ENCODE measurements at regions not wholly inside any gene's neighbourhood (a gene's known extent, or its start where the extent isn't known, plus 50 kb on each side); places are given as distances from the start of the nearest gene placed in this dataset.

GRCh38 chr12:107288414-107289127, 195.2 kb upstream of the CRY1 start:
- peaks cover 0 to 2% of the 10 kb centered on the region in 2 experiments; a peak in 1 of 5 replicates for H3K9me3 Mint-ChIP-seq
- Histone ChIP-seq H2BK15ac (ENCODE audit: low read depth, low read length) (no peak overlapping the region), H2BK20ac (ENCODE audit: low read depth, low read length, poor library complexity, severe bottlenecking) (no peak overlapping the region), H3K9me3 (ENCODE audit: control insufficient read depth, low read depth, low read length) (no peaks in the 10 kb centered on the region), H3T11ph (ENCODE audit: low read length) (no peak overlapping the region), H4K8ac (replicated peaks; ENCODE audit: insufficient read length, low read depth, low read length) (no peak overlapping the region), H3K4ac (ENCODE audit: low read depth, low read length) (no peak overlapping the region), H2BK120ac (ENCODE audit: low read depth, low read length, poor library complexity, severe bottlenecking) (no peak overlapping the region), H3K56ac (ENCODE audit: insufficient read length, low read depth, low read length) (no peak overlapping the region), H3K9ac (ENCODE audit: extremely low read depth, insufficient read length, low read length) (no peak overlapping the region), H3K14ac (ENCODE audit: insufficient read depth, low read length) (no peak overlapping the region; the same call in 1 of the 2 replicates), H3K27me3 (ENCODE audit: insufficient read depth, low read length) (no peaks in the 10 kb centered on the region), H4K20me1 (ENCODE audit: control insufficient read depth, insufficient read depth, insufficient read length) (no peaks in the 10 kb centered on the region), H3K79me2 (ENCODE audit: insufficient read depth, low read length) (no peaks in the 10 kb centered on the region), H4K5ac (ENCODE audit: insufficient read length, low read depth, low read length) (no peak overlapping the region), H3K4me2 (ENCODE audit: insufficient read depth, insufficient read length, low read length) (no peak overlapping the region), H3K18ac (ENCODE audit: insufficient read length, low read depth, low read length) (no peak overlapping the region), H4K91ac (ENCODE audit: insufficient read length, low read depth, low read length) (no peak overlapping the region), H3K23ac (ENCODE audit: insufficient read length, low read depth, low read length) (no peak overlapping the region), H3K27ac (ENCODE audit: insufficient read length, low read depth, low read length) (no peak overlapping the region), H2BK5ac (ENCODE audit: insufficient read length, low read length) (no peak overlapping the region), H2AK5ac (ENCODE audit: insufficient read length, low read length) (no peak overlapping the region), H3K23me2 (ENCODE audit: insufficient read length, low read depth, low read length, poor library complexity, severe bottlenecking) (no peaks in the 10 kb centered on the region), H3K4me1 (ENCODE audit: insufficient read depth, low read length) (no peaks in the 10 kb centered on the region), H2BK12ac (ENCODE audit: insufficient read length, low read depth, low read length) (no peak overlapping the region), H3K79me1 (ENCODE audit: insufficient read depth, low read depth, low read length, poor library complexity, severe bottlenecking) (no peaks in the 10 kb centered on the region), H2AFZ (ENCODE audit: low read length) (no peak overlapping the region)
- no peak overlapping the region for H3K27ac Mint-ChIP-seq
- peaks cover 7 to 14% of the 10 kb centered on the region in 2 experiments for H3K4me1 Mint-ChIP-seq
- H3K4me3 Mint-ChIP-seq: no peak overlapping the region
- no peaks in the 10 kb centered on the region for H3K36me3 Mint-ChIP-seq (ENCODE audit: insufficient read depth in 1 of 3, low read depth in 3 of 3)
- WGBS (ENCODE audit: extremely low coverage, insufficient read length, low lambda C conversion rate): no CpG with 5 or more reads among the region's 15 CpGs
- no peaks in the 10 kb centered on the region; the same call in none of the 2 replicates for H3K27me3 Mint-ChIP-seq (ENCODE audit: low read depth)
- no peak for DNase-seq
- TF ChIP-seq CTCF (conservative IDR thresholded peaks at IDR 0.05): no peak

Measured in H9 (cell line).